ENCODE measurements at regions not wholly inside any gene's neighbourhood (a gene's known extent, or its start where the extent isn't known, plus 50 kb on each side); places are given as distances from the start of the nearest gene placed in this dataset.

DNA sequence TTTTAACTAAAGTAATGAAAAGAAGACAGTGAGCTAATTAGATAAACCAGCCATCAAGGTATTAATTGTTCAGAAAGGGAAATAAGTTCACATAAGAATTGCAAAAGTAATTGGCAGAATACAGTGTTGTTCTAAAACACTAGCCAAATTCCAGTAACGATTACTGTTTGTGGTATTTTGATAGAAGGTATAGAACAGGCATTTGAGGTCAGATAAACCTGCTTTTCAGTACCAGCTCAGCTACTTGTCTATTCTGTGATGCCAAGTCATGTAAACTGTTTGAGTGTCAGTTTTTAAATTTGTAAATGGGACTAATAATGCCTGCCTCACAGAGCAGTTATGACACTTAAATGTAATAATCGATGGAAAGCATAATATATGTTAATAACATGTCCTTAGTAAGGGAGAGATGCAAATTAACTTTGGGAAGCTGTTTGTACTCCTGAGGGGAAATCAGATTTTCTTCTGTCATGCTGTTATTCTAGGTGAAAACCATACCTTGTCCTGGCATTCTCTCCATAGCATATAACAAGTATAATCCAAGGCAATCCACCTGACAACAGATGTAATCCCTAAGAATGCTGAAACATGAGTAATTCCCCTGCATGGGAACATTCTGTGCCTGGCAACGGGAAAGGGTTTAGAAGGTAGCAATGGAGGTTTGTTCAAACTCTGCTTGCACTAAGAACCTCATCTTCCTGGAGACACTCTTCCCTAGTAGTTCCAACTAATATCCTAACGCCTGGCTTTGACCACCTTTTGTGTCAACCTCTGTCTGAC lies 509.5 kb upstream of the PAPPA start:
- no peak for TF ChIP-seq POLR2AphosphoS5 (IDR thresholded peaks at IDR 0.05)
- TF ChIP-seq, protein P1, sequence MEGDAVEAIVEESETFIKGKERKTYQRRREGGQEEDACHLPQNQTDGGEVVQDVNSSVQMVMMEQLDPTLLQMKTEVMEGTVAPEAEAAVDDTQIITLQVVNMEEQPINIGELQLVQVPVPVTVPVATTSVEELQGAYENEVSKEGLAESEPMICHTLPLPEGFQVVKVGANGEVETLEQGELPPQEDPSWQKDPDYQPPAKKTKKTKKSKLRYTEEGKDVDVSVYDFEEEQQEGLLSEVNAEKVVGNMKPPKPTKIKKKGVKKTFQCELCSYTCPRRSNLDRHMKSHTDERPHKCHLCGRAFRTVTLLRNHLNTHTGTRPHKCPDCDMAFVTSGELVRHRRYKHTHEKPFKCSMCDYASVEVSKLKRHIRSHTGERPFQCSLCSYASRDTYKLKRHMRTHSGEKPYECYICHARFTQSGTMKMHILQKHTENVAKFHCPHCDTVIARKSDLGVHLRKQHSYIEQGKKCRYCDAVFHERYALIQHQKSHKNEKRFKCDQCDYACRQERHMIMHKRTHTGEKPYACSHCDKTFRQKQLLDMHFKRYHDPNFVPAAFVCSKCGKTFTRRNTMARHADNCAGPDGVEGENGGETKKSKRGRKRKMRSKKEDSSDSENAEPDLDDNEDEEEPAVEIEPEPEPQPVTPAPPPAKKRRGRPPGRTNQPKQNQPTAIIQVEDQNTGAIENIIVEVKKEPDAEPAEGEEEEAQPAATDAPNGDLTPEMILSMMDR (IDR thresholded peaks at IDR 0.05): no peak
- TF ChIP-seq POLR2A (IDR thresholded peaks at IDR 0.05): no peak
